GM23338 (cell line): ENCODE measurements at regions not wholly inside any gene's neighbourhood (a gene's known extent, or its start where the extent isn't known, plus 50 kb on each side); places are given as distances from the start of the nearest gene placed in this dataset.

Experiments
- ATAC-seq: fragments of 200-7000 bp; cut with Tn5 transposase; 3 replicates; pipeline ENCODE4 v1.9.1; 2020
- DNase-seq: peaks from one replicate; pipeline ENCODE4 v3.0.0-alpha.2; 2015; ENCODE audit warnings: low spot score
- H2AFZ ChIP-seq: fragments of 200-600 bp; sonication (generic); 2 replicates; pipeline ENCODE4 v1.8.0; 2016; ENCODE audit warnings: antibody characterized with exemption, mild to moderate bottlenecking, moderate library complexity
- H3F3A ChIP-seq: fragments of 200-600 bp; sonication (generic); replicated peaks from 2 replicates; pipeline ENCODE4 v1.8.0; 2017; ENCODE audit warnings: antibody characterized with exemption, mixed run types, low read depth
- H3K27ac ChIP-seq: fragments of 200-600 bp; sonication (generic); 2 replicates; pipeline ENCODE4 v1.6.1; 2016; ENCODE audit warnings: low read depth
- H3K27me3 ChIP-seq: fragments of 200-600 bp; sonication (generic); 2 replicates; pipeline ENCODE4 v1.8.0; 2016; ENCODE audit warnings: mild to moderate bottlenecking, mixed run types, moderate library complexity; ENCODE audit not compliant: insufficient read depth
- H3K36me3 ChIP-seq: fragments of 200-600 bp; sonication (generic); 2 replicates; pipeline ENCODE4 v1.8.0; 2016; ENCODE audit warnings: mild to moderate bottlenecking; ENCODE audit not compliant: insufficient read depth
- H3K4me1 ChIP-seq: fragments of 200-600 bp; sonication (generic); 2 replicates; pipeline ENCODE4 v1.8.0; 2016; ENCODE audit warnings: mild to moderate bottlenecking, moderate library complexity; ENCODE audit not compliant: insufficient read depth
- H3K4me2 ChIP-seq: fragments of 200-600 bp; sonication (generic); 2 replicates; pipeline ENCODE4 v1.7.1; 2017; ENCODE audit warnings: mixed run types
- H3K4me3 ChIP-seq: fragments of 200-600 bp; sonication (generic); 2 replicates; pipeline ENCODE4 v1.6.1; 2016; ENCODE audit warnings: mixed run types
- H3K79me2 ChIP-seq: fragments of 200-600 bp; sonication (generic); replicated peaks from 2 replicates; pipeline ENCODE4 v1.8.0; 2017; ENCODE audit warnings: mild to moderate bottlenecking; ENCODE audit not compliant: insufficient read depth
- H3K9me2 ChIP-seq: fragments of 200-600 bp; sonication (generic); 2 replicates; pipeline ENCODE4 v1.8.0; 2017; ENCODE audit not compliant: insufficient read depth
- H4K20me1 ChIP-seq: fragments of 200-600 bp; sonication (generic); replicated peaks from 2 replicates; pipeline ENCODE4 v1.8.0; 2017; ENCODE audit warnings: mild to moderate bottlenecking; ENCODE audit not compliant: insufficient read depth
- H3K27ac Mint-ChIP-seq: 2 replicates; pipeline ENCODE4 v1.8.0; 2020; ENCODE audit warnings: inconsistent platforms, mild to moderate bottlenecking, moderate library complexity, mixed read lengths
- H3K27me3 Mint-ChIP-seq: 3 replicates; pipeline ENCODE4 v1.8.0; 2022; ENCODE audit warnings: low read depth, mild to moderate bottlenecking, moderate library complexity, mixed read lengths, inconsistent platforms; ENCODE audit not compliant: insufficient read depth, poor library complexity
- H3K36me3 Mint-ChIP-seq: 3 replicates; pipeline ENCODE4 v1.8.0; 2021; ENCODE audit warnings: low read depth, mild to moderate bottlenecking, inconsistent platforms, moderate library complexity, mixed read lengths
- H3K4me1 Mint-ChIP-seq: 3 replicates; pipeline ENCODE4 v1.8.0; 2020; ENCODE audit warnings: mild to moderate bottlenecking, inconsistent platforms, mixed read lengths
- H3K4me3 Mint-ChIP-seq: 3 replicates; pipeline ENCODE4 v1.8.0; 2021; ENCODE audit warnings: moderate library complexity, mild to moderate bottlenecking, inconsistent platforms, mixed read lengths
- H3K9me3 Mint-ChIP-seq: 3 replicates; pipeline ENCODE4 v1.8.0; 2020; ENCODE audit warnings: moderate library complexity, mild to moderate bottlenecking, inconsistent platforms, mixed read lengths
- CREB1 ChIP-seq: fragments of 250-450 bp; sonication (Bioruptor Pico); IDR thresholded peaks from 2 replicates; pipeline ENCODE4 v1.5.0; 2020; ENCODE audit warnings: low read depth, mild to moderate bottlenecking, moderate library complexity
- EZH2 ChIP-seq: fragments of 200-600 bp; sonication (generic); IDR thresholded peaks from one replicate; pipeline ENCODE4 v1.8.0; 2017; ENCODE audit warnings: antibody characterized with exemption, mild to moderate bottlenecking, low read depth; ENCODE audit not compliant: unreplicated experiment
- EZH2phosphoT487 ChIP-seq: fragments of 200-600 bp; sonication (generic); IDR thresholded peaks from one replicate; pipeline ENCODE4 v1.8.1; 2018; ENCODE audit warnings: antibody characterized with exemption; ENCODE audit not compliant: unreplicated experiment
- JUNB ChIP-seq: IDR thresholded peaks from one replicate; pipeline ENCODE4 v1.6.1; 2016; ENCODE audit warnings: antibody characterized with exemption; ENCODE audit not compliant: unreplicated experiment
- NANOG ChIP-seq: IDR thresholded peaks from 2 replicates; pipeline ENCODE4 v1.6.1; 2016; ENCODE audit warnings: antibody characterized with exemption, borderline replicate concordance
- POLR2AphosphoS5 ChIP-seq: IDR thresholded peaks from 2 replicates; pipeline ENCODE4 v1.6.1; 2016; ENCODE audit warnings: antibody characterized with exemption, low read depth
- STAT1 ChIP-seq: IDR thresholded peaks from one replicate; pipeline ENCODE4 v1.6.1; 2016; ENCODE audit warnings: antibody characterized with exemption; ENCODE audit not compliant: unreplicated experiment
- ZNF114 ChIP-seq: fragments of 250-450 bp; sonication (Bioruptor Pico); IDR thresholded peaks from 2 replicates; pipeline ENCODE4 v1.5.0; 2020; ENCODE audit warnings: mild to moderate bottlenecking, moderate library complexity
- ZNF331 ChIP-seq: fragments of 250-450 bp; sonication (Bioruptor Pico); IDR thresholded peaks from 2 replicates; pipeline ENCODE4 v1.5.0; 2020; ENCODE audit warnings: low read depth, mild to moderate bottlenecking, moderate library complexity
- TF ChIP-seq, protein P1 (sequence below): IDR thresholded peaks from one replicate; pipeline ENCODE4 v1.6.1; 2018; ENCODE audit warnings: antibody characterized with exemption; ENCODE audit not compliant: unreplicated experiment
- TF ChIP-seq, protein P2 (sequence below): IDR thresholded peaks from 2 replicates; pipeline ENCODE4 v1.6.1; 2016; ENCODE audit warnings: antibody characterized with exemption
- TF ChIP-seq, protein P3 (sequence below), 2 experiments: fragments of 200-600 bp in 1 of 2; sonication (generic) in 1 of 2; conservative IDR thresholded peaks; 2 replicates each; pipeline versions ENCODE4 v1.5.1 to v1.6.1; 2016 to 2017; ENCODE audit warnings: antibody characterized with exemption in 2 of 2, low read depth in 2 of 2, mild to moderate bottlenecking in 2 of 2, moderate library complexity in 1 of 2

DNA sequence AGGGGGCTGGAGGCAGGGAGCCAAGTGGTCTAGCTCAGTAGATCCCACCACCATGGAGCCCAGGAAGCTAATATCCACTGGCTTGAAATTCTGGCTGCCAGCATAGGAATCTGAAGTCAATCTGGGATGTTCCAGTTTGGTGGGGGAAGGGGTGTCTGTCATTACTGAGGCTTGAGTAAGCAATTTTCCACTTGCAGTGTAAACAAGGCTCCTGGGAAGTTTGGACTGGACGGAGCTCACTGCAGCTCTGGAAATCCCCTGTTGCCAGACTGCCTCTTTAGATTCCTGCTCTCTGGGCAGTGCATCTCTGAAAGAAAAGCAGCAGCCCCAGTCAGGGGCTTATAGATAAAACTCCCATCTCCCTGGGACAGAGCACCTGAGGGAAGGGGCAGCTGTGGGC is 349.2 kb upstream of the KLHL1 start:
- no peak overlapping the region for H3K27ac ChIP-seq
- H3K79me2 ChIP-seq: no peaks in the 10 kb centered on the region
- H3K9me3 Mint-ChIP-seq: no peaks in the 10 kb centered on the region; the same call in 2 of the 3 replicates
- no peak overlapping the region for H3K27ac Mint-ChIP-seq
- no peak for ATAC-seq
- H3K27me3 ChIP-seq: no peaks in the 10 kb centered on the region
- H3K4me3 ChIP-seq: no peak overlapping the region
- no peak for DNase-seq
- peaks cover 5% of the 10 kb centered on the region; the same call in 2 of the 3 replicates for H3K4me1 Mint-ChIP-seq
- TF ChIP-seq EZH2 (no peak), CREB1 (no peak), NANOG (no peak), STAT1 (no peak), ZNF331 (CRISPR knock-in tag) (no peak)
- TF ChIP-seq, protein P1, sequence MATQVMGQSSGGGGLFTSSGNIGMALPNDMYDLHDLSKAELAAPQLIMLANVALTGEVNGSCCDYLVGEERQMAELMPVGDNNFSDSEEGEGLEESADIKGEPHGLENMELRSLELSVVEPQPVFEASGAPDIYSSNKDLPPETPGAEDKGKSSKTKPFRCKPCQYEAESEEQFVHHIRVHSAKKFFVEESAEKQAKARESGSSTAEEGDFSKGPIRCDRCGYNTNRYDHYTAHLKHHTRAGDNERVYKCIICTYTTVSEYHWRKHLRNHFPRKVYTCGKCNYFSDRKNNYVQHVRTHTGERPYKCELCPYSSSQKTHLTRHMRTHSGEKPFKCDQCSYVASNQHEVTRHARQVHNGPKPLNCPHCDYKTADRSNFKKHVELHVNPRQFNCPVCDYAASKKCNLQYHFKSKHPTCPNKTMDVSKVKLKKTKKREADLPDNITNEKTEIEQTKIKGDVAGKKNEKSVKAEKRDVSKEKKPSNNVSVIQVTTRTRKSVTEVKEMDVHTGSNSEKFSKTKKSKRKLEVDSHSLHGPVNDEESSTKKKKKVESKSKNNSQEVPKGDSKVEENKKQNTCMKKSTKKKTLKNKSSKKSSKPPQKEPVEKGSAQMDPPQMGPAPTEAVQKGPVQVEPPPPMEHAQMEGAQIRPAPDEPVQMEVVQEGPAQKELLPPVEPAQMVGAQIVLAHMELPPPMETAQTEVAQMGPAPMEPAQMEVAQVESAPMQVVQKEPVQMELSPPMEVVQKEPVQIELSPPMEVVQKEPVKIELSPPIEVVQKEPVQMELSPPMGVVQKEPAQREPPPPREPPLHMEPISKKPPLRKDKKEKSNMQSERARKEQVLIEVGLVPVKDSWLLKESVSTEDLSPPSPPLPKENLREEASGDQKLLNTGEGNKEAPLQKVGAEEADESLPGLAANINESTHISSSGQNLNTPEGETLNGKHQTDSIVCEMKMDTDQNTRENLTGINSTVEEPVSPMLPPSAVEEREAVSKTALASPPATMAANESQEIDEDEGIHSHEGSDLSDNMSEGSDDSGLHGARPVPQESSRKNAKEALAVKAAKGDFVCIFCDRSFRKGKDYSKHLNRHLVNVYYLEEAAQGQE: no peak
- peaks cover 6% of the 10 kb centered on the region for H3K4me1 ChIP-seq
- no peaks in the 10 kb centered on the region for H3K36me3 Mint-ChIP-seq
- H3F3A ChIP-seq: no peaks in the 10 kb centered on the region
- H3K27me3 Mint-ChIP-seq: no peaks in the 10 kb centered on the region
- H3K9me2 ChIP-seq: no peaks in the 10 kb centered on the region
- no peak overlapping the region for H3K4me3 Mint-ChIP-seq
- H3K4me2 ChIP-seq: no peak overlapping the region
- no peaks in the 10 kb centered on the region for H3K36me3 ChIP-seq
- no peaks in the 10 kb centered on the region for H4K20me1 ChIP-seq
- H2AFZ ChIP-seq: no peak overlapping the region

DNA sequence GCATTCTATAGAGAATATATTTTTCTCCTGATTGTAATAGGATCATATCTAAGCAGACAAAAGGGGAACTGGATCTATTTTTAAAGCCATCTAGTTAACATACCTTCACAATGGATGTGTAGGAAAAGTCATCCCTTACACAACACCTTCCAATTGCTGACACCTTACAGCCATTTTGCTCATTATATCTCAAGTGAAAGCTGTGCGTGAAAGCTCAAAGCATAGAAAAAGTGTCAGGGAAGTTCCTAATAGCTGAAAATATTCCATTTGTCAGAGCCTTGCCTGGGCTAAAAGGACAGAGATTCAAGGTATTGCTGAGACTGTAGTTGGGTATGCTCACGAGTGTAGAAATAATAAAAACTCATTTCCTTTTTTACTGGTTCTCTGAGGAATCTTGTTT is 340.6 kb upstream of the KLHL1 start:
- H3K36me3 Mint-ChIP-seq: no peaks in the 10 kb centered on the region
- no peak overlapping the region for H3K27ac ChIP-seq
- no peak for ATAC-seq
- H3K4me3 ChIP-seq: no peak overlapping the region
- no peaks in the 10 kb centered on the region for H3K79me2 ChIP-seq
- peaks cover 4% of the 10 kb centered on the region; the same call in 2 of the 3 replicates for H3K4me1 Mint-ChIP-seq
- no peak overlapping the region for H2AFZ ChIP-seq
- H3K9me3 Mint-ChIP-seq: no peaks in the 10 kb centered on the region
- DNase-seq: no peak
- no peaks in the 10 kb centered on the region for H4K20me1 ChIP-seq
- H3K4me2 ChIP-seq: no peak overlapping the region
- H3K9me2 ChIP-seq: no peaks in the 10 kb centered on the region
- no peaks in the 10 kb centered on the region for H3K36me3 ChIP-seq
- no peaks in the 10 kb centered on the region for H3K27me3 Mint-ChIP-seq
- no peak overlapping the region for H3K4me3 Mint-ChIP-seq
- H3K27ac Mint-ChIP-seq: no peak overlapping the region
- H3F3A ChIP-seq: no peaks in the 10 kb centered on the region
- H3K27me3 ChIP-seq: no peaks in the 10 kb centered on the region
- peaks cover 3% of the 10 kb centered on the region for H3K4me1 ChIP-seq
- TF ChIP-seq ZNF114 (CRISPR knock-in tag): no peak
- TF ChIP-seq NANOG: no peak
- TF ChIP-seq, protein P2, sequence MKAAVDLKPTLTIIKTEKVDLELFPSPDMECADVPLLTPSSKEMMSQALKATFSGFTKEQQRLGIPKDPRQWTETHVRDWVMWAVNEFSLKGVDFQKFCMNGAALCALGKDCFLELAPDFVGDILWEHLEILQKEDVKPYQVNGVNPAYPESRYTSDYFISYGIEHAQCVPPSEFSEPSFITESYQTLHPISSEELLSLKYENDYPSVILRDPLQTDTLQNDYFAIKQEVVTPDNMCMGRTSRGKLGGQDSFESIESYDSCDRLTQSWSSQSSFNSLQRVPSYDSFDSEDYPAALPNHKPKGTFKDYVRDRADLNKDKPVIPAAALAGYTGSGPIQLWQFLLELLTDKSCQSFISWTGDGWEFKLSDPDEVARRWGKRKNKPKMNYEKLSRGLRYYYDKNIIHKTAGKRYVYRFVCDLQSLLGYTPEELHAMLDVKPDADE: no peak
- no peak for TF ChIP-seq POLR2AphosphoS5
- no peak for TF ChIP-seq EZH2
- TF ChIP-seq, protein P1: no peak
- TF ChIP-seq, protein P3, sequence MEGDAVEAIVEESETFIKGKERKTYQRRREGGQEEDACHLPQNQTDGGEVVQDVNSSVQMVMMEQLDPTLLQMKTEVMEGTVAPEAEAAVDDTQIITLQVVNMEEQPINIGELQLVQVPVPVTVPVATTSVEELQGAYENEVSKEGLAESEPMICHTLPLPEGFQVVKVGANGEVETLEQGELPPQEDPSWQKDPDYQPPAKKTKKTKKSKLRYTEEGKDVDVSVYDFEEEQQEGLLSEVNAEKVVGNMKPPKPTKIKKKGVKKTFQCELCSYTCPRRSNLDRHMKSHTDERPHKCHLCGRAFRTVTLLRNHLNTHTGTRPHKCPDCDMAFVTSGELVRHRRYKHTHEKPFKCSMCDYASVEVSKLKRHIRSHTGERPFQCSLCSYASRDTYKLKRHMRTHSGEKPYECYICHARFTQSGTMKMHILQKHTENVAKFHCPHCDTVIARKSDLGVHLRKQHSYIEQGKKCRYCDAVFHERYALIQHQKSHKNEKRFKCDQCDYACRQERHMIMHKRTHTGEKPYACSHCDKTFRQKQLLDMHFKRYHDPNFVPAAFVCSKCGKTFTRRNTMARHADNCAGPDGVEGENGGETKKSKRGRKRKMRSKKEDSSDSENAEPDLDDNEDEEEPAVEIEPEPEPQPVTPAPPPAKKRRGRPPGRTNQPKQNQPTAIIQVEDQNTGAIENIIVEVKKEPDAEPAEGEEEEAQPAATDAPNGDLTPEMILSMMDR (conservative IDR thresholded peaks at IDR 0.05; ENCODE audit: low read depth in 2 of 2): no peak
- no peak for TF ChIP-seq STAT1
- no peak for TF ChIP-seq JUNB
- no peak for TF ChIP-seq EZH2phosphoT487
- no peak for TF ChIP-seq ZNF331 (CRISPR knock-in tag)
- TF ChIP-seq CREB1: no peak
